ENCODE measurements at regions not wholly inside any gene's neighbourhood (a gene's known extent, or its start where the extent isn't known, plus 50 kb on each side); places are given as distances from the start of the nearest gene placed in this dataset.
"Not testable (repeated sequence)": the region's sequence is repeated elsewhere in the genome, so short reads cannot be mapped to it uniquely, and the experiment has no call there.

DNA sequence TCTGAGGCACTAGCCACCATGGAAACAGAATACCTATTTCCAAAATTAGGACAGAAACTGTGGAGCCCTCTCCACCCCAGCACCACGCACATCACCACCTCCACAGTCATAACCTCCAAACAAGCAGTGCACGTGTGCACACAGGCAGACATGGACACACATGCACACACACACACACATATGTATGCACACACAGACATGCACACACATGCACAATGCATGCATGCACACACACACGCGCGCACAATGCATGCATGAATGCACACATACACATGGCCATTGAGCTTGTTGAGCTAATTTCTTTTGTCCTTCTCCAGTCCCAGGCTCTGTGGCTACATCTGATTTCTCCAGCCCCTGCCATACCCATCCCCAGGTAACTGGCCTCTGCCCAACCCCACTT lies 161.6 kb upstream of the EPB41L3 start:
- 95% methylated on average over 5 of the region's 5 CpGs for WGBS
- intact Hi-C loops (cut with DNase I), result no loop called here
- Histone ChIP-seq H3K36me3 (no peaks in the 10 kb centered on the region), H3K27ac (replicated peaks in 1 of 4) (no peak overlapping the region), H3K27me3 (no peaks in the 10 kb centered on the region), H3K4me1 (no peaks in the 10 kb centered on the region), H3K4me3 (no peak overlapping the region), H3K9me3 (no peaks in the 10 kb centered on the region)
- no peak for DNase-seq (ENCODE audit: extremely low spot score)
- TF ChIP-seq EP300 (IDR thresholded peaks at IDR 0.05) (no peak), POLR2AphosphoS5 (IDR thresholded peaks at IDR 0.05) (no peak), CTCF (IDR thresholded peaks at IDR 0.05) (no peak), POLR2A (IDR thresholded peaks at IDR 0.05; ENCODE audit: low read depth) (no peak)

- H3K4me3 ChIP-seq, result no peak overlapping the region
- intact Hi-C loops (cut with DNase I), result no loop called here
- H3K27me3 ChIP-seq, result no peaks in the 10 kb centered on the region
- H3K9me3 ChIP-seq, result no peaks in the 10 kb centered on the region
- H3K4me1 ChIP-seq, result no peaks in the 10 kb centered on the region
- DNase-seq (ENCODE audit: extremely low spot score), result no peak
- H3K27ac ChIP-seq (replicated peaks in 1 of 4), result no peak overlapping the region
- 65% methylated on average over 3 of the region's 4 CpGs for WGBS
- H3K36me3 ChIP-seq, result no peaks in the 10 kb centered on the region
- TF ChIP-seq POLR2A (IDR thresholded peaks at IDR 0.05; ENCODE audit: low read depth) (no peak), CTCF (IDR thresholded peaks at IDR 0.05) (no peak), EP300 (IDR thresholded peaks at IDR 0.05) (no peak), POLR2AphosphoS5 (IDR thresholded peaks at IDR 0.05) (no peak)
These were observed 161.1 kb upstream of the EPB41L3 start for GRCh38 chr18:5704847-5705246.

- intact Hi-C loops (cut with DNase I), result not testable (repeated sequence)
These were observed 158.2 kb upstream of the EPB41L3 start for GRCh38 chr18:5702016-5702415.

DNA sequence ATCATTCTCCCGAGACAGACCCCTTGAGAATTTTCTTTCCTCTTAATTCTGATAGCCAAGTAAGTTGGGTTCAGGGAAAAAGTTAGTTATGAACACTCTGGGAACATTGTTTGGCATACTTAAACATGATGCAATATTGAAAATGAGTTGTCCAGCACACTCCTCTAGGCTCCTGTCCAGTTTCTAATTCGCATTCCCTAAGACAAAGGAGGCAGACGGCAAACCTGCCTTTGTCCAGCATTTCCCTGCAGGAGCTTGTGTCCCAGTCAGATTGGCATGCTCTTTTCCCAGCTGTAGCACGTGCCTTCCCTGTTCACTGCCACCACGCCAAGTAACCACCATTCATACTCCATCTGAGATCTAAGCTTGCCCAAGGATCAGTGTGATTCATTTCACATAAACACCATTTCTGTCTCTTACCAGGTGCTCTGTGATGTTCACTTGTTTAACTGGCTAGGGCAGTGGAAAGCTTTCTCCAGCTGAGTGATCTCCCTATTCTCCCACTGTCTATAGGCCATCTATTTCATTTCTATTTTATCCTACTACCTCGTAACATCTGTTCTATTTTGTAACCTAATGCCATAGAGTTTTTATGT lies 150.0 kb upstream of the EPB41L3 start:
- no peak for DNase-seq (ENCODE audit: extremely low spot score)
- Histone ChIP-seq H3K9me3 (peaks cover 0 to 18% (median 11%) of the 10 kb centered on the region in 4 donors), H3K4me1 (no peaks in the 10 kb centered on the region), H3K4me3 (no peak overlapping the region), H3K27me3 (no peaks in the 10 kb centered on the region), H3K27ac (replicated peaks in 1 of 4) (no peak overlapping the region), H3K36me3 (no peaks in the 10 kb centered on the region)
- intact Hi-C loops (cut with DNase I), result no loop called here
- 64% methylated on average over 6 of the region's 6 CpGs for WGBS
- no peak for TF ChIP-seq POLR2AphosphoS5 (IDR thresholded peaks at IDR 0.05)
- TF ChIP-seq EP300 (IDR thresholded peaks at IDR 0.05), result no peak
- TF ChIP-seq POLR2A (IDR thresholded peaks at IDR 0.05; ENCODE audit: low read depth), result no peak
- TF ChIP-seq CTCF (IDR thresholded peaks at IDR 0.05), result no peak

More at GRCh38 chr18:5702016-5702415, 158.2 kb upstream of the EPB41L3 start:
- H3K36me3 ChIP-seq; DNase-seq (ENCODE audit: extremely low spot score); H3K27me3 ChIP-seq; H3K27ac ChIP-seq (replicated peaks in 1 of 4); H3K9me3 ChIP-seq; H3K4me1 ChIP-seq; H3K4me3 ChIP-seq: not testable (repeated sequence)
- WGBS, result 90% methylated on average over 7 of the region's 7 CpGs

GRCh38 chr18:5678779-5679406 lies 135.1 kb upstream of the EPB41L3 start:
- Histone ChIP-seq H3K4me3 (no peak overlapping the region), H3K27me3 (no peaks in the 10 kb centered on the region), H3K36me3 (no peaks in the 10 kb centered on the region), H3K4me1 (no peaks in the 10 kb centered on the region), H3K9me3 (no peaks in the 10 kb centered on the region), H3K27ac (replicated peaks in 1 of 4) (no peak overlapping the region)
- WGBS, result 27% methylated on average over 3 of the region's 3 CpGs
- DNase-seq (ENCODE audit: extremely low spot score), result no peak
- no peak for TF ChIP-seq CTCF (IDR thresholded peaks at IDR 0.05)
- TF ChIP-seq EP300 (IDR thresholded peaks at IDR 0.05), result no peak
- no peak for TF ChIP-seq POLR2A (IDR thresholded peaks at IDR 0.05; ENCODE audit: low read depth)
- no peak for TF ChIP-seq POLR2AphosphoS5 (IDR thresholded peaks at IDR 0.05)
- intact Hi-C loops (cut with DNase I), result no loop called here

All from esophagus muscularis mucosa (tissue), 4 donors.